Cerebellar nuclear complex (tissue), 1 donor: ENCODE measurements at regions not wholly inside any gene's neighbourhood (a gene's known extent, or its start where the extent isn't known, plus 50 kb on each side); places are given as distances from the start of the nearest gene placed in this dataset.
"Not testable (repeated sequence)": the region's sequence is repeated elsewhere in the genome, so short reads cannot be mapped to it uniquely, and the experiment has no call there.

Experiments
- DNase-seq, 2 experiments: peaks; one replicate each; lab custom pipeline; 2025; lab: John Stamatoyannopoulos, UW

GRCh38 chr10:117748058-117748457 is 205.5 kb downstream of the EMX2 start:
- DNase-seq = no peak

GRCh38 chr10:117750616-117751015 is 208.1 kb downstream of the EMX2 start:
- DNase-seq = no peak

GRCh38 chr10:117751259-117751658 is 208.7 kb downstream of the EMX2 start:
- DNase-seq = no peak

GRCh38 chr10:117752103-117752502 is 209.6 kb downstream of the EMX2 start:
- DNase-seq = no peak

- no peak for DNase-seq
Observed at GRCh38 chr10:117754770-117755658, 212.5 kb downstream of the EMX2 start.

GRCh38 chr10:117755659-117756014 is 213.1 kb downstream of the EMX2 start:
- no peak for DNase-seq

GRCh38 chr10:117757086-117757720 is 214.7 kb downstream of the EMX2 start:
- no peak for DNase-seq

- DNase-seq = no peak
Observed at GRCh38 chr10:117759266-117759665, 216.7 kb downstream of the EMX2 start.

- DNase-seq = no peak
Observed at GRCh38 chr10:117761695-117762094, 219.1 kb downstream of the EMX2 start.

- DNase-seq = no peak
Observed at GRCh38 chr10:117762126-117762818, 219.7 kb downstream of the EMX2 start.

- DNase-seq = no peak
Observed at GRCh38 chr10:117762819-117763172, 220.2 kb downstream of the EMX2 start.

- no peak for DNase-seq
Observed at GRCh38 chr10:117763528-117763927, 221.0 kb downstream of the EMX2 start.

- DNase-seq = no peak
Observed at GRCh38 chr10:117768333-117769042, 225.9 kb downstream of the EMX2 start.

- no peak for DNase-seq
Observed at GRCh38 chr10:117775526-117775925, 233.0 kb downstream of the EMX2 start.

GRCh38 chr10:117777222-117777621 is 234.7 kb downstream of the EMX2 start:
- not testable (repeated sequence) for DNase-seq

GRCh38 chr10:117778241-117778640 is 235.7 kb downstream of the EMX2 start:
- DNase-seq = no peak

- no peak for DNase-seq
Observed at GRCh38 chr10:117780411-117780810, 237.9 kb downstream of the EMX2 start.

- DNase-seq = no peak
Observed at GRCh38 chr10:117781216-117781831, 238.8 kb downstream of the EMX2 start.

- no peak for DNase-seq
Observed at GRCh38 chr10:117782276-117782675, 239.7 kb downstream of the EMX2 start.

GRCh38 chr10:117783698-117784395 is 241.3 kb downstream of the EMX2 start:
- no peak for DNase-seq

- no peak for DNase-seq
Observed at GRCh38 chr10:117784776-117785175, 242.2 kb downstream of the EMX2 start.
